ENCODE measurements at regions not wholly inside any gene's neighbourhood (a gene's known extent, or its start where the extent isn't known, plus 50 kb on each side); places are given as distances from the start of the nearest gene placed in this dataset.

DNA sequence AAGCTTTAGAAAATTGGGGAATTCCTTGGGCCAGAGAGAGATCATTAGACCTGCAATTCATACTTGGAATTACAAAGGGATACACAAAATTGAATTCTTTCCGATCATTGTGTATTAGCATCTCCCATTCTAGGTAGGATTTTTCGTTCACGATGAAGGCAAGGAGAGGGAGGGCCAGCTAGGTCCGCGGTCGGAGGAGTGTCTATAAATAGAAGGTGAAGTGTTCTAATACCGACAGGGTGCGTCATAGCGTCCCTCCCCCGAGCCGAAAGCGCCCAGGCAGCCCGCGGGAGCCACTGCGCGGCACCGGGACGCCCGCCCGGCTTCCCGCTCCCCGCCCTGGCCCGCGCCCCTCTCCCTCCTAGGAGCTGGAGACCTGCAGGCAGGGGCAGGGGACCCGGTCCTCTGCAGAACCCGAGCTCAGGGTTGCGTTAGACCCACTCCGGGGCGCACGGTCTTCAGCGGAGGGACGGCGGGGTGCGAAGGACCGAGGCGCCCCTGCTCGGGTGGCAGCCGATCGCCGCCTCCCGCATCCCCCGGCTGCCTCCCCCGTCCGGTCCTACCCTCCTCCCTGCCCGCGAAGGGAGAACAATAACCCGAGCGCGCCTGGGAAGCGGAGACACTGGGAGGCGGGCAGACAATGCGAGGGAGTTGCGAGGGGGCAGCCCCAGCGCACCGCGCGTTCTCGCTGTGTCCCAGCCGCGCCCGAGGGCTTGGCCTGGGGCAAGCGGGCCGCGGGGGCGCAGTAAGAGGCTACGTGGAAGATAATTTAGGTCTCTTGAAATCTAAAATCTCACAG is 114.2 kb upstream of the SERTAD2 start:
- DNase-seq (ENCODE audit: low read depth in 4 of 4, low spot score in 3 of 4) = peak in 3 of 4 donors; percentile 59 to 65 (median 63)

DNA sequence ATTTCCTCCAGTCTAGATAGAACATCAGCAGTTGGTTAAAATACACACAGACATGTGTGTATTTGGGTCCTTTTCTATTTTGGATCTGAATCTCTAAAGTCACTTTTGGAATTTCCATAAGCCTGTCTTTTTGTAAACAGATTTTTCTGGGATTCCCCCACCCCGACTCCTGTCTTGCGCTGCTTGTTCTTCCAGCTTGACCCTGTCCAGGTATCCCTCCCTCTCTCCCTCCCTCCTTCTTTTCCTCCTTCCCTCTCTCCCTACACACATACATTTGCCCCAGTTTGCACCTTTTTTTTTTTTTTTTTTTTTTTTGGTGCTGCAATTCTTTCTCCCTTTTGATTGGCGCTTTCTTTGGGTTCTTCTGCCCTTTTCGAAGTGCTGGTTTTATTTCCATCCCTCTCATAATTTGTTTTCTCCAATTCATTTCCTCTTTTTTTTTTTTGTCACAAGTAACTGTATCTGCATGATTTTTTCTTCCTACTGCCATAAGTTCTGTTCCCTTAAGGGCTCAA is 114.8 kb upstream of the SERTAD2 start:
- no peak for DNase-seq (ENCODE audit: low read depth in 4 of 4, low spot score in 3 of 4)

DNA sequence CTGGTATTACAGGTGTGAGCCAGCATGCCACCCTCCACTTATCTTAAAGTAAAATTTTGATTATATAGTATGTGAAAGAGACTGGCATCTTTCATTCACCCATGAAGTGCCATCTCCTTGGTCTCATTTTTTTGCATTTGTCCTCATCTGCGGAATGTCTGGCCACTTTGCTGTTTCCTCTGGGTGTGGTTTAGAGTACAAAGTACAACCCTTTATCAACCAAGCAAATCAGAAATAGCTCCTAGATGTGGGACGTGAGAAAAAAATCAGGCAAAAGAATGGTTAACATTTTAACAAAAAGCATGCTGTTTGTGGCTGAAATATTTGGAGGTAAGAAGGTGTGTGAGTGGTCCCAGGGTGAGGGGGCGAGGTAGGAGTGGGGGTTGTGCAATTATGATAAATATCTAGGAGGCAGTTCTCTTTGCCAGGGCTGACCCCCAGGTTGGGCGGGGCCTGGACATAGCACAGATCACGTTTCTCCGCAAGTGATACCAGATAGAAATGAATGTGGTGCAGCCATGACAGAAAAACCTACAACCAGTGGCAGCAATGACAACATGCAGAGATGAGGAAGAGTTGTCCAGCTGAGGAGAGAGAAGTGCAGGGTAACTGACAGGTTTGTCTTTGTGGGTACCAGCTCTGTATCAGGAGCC is 115.8 kb upstream of the SERTAD2 start:
- no peak for DNase-seq (ENCODE audit: low read depth in 4 of 4, low spot score in 3 of 4)

DNA sequence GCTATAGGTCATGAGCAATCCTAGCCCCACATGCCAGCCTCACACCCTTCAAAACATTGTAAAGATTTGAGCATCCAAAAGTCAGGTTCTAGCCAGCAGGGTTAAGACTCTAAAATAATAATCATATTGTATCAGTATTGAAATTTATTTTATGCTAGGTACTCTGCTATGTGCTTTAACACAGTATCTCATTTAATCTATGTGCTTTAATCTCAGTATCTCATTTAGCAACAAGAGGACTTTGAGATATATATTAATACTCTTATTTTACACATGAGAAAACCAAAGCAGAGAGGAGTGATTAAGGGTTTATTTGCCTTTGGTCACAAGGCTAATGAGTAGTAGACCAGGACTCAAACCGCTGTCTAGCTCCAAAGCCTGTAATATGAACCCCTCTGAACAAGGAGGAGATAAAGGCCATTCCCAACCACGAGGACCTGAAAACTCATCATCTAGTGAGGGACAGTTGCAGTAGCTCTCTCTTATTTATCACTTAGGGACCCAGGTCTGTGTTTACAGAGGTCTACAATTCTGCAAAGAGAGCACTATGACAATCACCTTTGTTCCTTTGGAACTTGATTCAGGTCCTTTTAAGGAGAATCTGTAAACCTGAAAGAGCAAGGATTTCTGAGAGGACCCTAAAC is 116.5 kb upstream of the SERTAD2 start:
- no peak for DNase-seq (ENCODE audit: low read depth in 4 of 4, low spot score in 3 of 4)

DNA sequence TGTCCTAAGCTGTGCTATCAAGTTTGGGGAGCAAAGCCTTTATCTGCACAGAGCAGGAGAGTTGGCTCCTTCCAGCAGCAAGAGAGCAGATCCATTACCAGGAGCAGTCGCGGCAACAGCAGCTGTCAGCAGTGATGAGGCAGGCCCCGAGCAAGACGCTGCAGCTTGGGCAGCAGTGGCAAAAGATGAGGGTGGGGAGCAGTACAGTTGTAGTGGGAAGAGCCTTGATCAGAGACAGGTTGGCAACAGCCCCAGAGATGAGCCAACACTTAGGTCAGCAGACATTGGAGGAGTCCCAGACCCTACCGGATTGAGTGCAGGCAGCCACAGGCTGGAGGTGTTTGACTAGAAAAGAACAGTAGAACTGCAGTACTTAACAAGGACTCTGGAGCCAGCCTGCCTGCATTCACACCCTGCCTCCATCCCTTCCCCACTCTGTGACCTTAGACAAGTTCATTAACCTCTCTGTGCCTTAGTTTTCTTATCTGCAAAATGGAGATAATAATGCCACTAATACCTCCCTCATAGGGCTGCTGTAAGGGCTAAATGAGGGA is 117.1 kb upstream of the SERTAD2 start:
- no peak for DNase-seq (ENCODE audit: low read depth in 4 of 4, low spot score in 3 of 4)

DNA sequence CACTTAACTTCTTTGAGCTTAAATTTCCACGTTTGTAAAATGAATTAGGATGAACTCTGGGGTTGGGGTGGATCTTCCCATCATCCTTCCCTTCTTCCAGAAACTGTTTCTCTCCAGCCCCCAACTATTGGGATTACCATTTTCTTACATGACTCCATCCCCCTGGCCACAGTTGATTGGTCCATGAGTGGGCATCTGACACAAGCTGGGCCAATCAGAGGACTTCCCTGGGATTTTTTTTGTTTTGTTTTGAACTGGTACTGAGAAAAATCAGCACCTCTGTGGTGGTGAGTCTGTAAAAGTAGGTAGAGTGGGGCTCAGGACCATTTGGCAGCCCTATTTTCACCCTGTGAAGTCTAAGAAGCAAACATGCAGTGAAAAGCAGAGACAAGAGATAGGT is 118.0 kb upstream of the SERTAD2 start:
- DNase-seq (ENCODE audit: low read depth in 4 of 4, low spot score in 3 of 4) = no peak

DNA sequence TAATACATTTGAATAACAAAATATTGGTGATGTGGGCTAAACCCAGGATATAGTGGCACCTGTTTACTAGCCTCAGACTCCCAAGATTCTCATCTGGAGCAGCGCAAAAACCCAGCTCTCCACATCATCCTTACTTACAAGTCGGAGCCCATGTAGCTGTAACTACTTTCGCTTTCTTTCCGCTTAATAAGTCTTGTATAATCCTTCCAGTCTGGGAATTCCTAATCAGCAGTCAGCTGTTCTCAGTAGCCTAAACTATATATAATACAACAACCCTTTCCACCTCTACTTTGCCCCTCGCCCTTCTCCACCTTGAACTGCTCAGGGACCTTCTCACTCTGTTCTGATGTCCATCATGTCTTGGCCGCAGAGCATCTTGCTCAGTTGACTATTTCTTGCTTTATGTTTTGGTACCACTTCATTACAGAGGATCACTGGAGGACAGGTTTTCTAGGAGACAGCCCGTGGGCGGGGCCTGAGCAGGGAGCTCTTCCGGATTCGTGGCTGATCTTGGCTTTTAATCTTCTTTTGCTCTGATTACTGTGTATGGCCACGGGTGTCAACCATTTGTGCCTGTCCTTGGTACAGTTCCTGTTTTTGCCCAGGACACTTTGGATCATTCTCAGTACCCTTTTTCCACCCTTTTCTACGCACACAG is 119.9 kb upstream of the SERTAD2 start:
- no peak for DNase-seq (ENCODE audit: low read depth in 4 of 4, low spot score in 3 of 4)

DNA sequence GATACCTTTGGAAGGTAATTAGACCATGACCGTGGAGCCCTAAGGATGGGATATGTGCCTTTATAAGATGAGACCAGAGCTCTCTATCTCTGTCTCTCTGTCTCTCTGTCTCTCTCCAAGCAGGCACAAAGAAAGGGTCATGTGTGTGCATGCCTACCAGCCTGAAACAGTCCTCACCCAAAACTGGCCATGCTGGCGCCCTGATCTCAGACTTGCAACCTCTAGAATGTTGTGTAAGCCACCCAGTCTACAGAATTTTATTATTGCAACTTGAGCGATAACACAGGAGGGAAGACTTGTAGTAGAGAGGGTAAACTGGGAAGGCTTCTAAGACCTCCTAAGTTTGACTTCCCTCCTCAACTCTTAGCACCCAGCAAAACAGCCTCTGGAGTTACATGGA is 124.1 kb upstream of the SERTAD2 start:
- no peak for DNase-seq (ENCODE audit: low read depth in 4 of 4, low spot score in 3 of 4)

DNA sequence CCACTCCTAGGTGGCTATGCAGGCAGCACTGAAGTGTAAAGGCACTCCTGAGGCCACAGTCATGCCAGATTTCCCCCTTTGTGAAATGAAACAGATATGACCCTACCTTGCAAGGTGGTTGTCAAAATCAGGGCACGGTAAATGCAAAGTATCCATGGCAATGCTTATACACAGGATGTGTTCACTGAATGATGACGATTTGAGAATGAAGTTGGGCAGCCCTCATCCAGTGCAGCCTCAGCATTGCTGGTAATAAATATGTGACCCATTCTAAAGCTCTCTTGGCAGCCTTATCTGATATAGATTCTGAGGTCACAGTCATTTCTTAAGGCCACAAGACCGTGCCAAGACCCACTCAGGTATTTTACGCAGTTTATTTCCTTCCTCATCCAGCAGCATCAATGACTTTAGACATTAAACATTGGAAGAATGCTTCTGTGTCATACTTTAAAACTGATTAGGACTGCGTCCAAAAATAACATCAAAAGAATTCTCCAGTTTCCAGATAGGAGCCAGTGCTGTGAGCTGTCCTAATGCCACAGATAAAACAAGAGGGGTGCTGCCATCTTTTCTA is 125.5 kb upstream of the SERTAD2 start:
- DNase-seq (ENCODE audit: low read depth in 4 of 4, low spot score in 3 of 4) = no peak

DNA sequence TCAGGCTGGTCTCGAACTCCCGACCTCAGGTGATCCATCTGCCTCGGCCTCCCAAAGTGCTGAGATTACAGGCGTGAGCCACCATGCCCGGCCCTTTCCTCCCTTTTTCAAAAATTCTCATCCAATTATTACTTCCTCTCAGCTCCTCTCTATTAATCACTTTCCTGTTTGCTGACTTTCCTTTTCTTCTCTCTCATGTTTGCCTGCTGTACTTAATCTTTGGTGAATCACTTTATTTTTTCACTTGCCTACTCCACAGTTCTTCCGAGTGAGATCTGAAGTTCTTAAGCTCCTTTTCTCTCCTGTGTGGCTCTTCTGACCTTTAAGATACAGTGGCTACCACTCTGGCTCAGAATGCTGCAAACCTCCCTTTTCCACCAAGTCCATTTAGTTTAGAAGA is 126.3 kb upstream of the SERTAD2 start:
- DNase-seq (ENCODE audit: low read depth in 4 of 4, low spot score in 3 of 4) = no peak

DNA sequence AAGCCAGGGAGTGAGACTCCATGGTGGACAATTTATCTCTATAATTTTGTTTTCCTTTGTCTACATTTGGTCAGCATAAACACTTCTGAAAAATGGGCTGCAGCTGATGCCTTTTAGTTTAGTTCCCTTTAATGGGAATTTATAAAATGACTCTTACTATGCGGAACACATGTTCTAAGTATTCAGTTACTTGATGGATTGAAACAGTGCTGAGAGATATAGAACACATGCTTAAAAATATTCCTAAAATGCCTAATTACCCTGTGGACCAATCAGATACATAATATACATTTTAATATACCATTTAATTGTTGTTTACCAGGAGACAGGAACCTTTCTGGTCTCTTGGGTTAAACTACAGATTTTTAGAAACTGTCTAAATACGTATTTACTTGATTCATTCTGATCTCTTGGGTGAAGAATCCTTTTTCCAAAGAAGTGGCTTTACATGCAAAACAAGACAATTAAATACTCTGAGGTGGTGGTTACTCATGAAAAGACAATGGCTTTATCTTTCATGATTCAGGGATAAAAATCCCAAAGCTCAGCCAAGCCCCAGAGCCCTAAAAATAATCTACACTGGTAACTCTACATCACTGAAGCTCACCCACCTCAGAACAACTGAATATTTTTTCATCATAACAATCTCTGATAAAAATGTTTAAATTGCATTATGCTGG is 128.1 kb upstream of the SERTAD2 start:
- no peak for DNase-seq (ENCODE audit: low read depth in 4 of 4, low spot score in 3 of 4)

DNA sequence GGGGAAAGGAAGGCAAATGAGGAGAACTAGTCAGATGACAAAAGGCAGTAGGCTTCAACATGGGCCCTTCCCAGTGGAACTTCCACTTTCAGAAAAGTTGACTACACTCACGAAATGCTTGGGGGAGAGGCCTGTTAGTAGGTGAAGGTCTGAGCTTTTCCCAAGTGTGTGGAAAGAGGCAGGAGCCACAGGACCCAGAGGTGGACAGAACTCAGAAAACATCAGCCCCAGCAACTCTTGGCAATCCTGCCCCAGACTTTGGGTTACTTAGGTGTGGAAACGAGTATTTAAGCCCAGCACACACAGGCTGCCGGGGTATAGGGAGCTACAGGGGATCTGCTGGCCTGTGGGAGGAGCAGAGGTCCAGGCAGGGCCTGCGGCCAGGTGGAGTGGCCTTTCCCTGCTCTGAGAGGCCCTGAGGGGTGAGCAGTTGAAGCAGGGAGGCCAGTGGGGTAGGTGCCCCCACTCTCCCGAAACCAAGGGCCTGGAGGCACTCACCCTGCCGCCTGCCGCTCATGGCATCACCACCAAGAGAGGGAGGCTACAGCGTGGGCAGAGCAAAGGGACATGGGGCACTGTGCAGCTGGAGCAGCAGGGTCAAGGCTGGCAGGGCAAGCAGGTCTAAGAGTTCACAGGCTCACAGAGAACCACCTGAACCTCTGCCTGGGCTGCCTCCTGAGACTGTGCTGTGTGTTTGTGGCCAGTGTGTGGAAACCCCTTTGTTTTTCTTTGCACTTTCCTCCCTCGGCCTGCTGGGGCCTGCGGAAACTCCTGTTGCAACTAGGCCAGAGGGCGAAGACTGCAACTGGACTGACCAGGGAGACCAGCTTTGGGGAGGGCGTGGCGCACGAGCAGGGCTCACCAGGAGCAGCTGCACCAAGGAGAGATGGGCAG is 130.7 kb upstream of the SERTAD2 start:
- DNase-seq (ENCODE audit: low read depth in 4 of 4, low spot score in 3 of 4) = no peak

DNA sequence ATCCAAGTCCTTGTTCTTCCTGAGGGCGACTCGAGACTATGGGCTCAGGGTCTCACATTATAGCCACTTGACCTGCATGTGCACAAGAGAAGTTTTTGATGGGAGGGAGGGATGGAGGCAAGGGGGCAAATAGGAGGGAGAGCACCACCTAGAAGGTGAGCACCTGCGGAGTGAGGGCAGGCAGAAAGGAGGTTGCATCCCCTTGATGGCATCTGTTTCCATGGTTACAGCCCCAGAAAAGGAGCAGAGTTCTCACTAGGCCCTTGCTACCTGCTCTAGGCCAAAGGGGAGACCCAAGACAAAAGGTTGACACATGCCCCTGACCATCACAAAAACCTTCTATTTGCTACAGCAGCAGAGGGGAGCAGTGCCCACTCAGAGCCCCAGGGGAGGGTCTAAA is 131.5 kb upstream of the SERTAD2 start:
- DNase-seq (ENCODE audit: low read depth in 4 of 4, low spot score in 3 of 4) = no peak

DNA sequence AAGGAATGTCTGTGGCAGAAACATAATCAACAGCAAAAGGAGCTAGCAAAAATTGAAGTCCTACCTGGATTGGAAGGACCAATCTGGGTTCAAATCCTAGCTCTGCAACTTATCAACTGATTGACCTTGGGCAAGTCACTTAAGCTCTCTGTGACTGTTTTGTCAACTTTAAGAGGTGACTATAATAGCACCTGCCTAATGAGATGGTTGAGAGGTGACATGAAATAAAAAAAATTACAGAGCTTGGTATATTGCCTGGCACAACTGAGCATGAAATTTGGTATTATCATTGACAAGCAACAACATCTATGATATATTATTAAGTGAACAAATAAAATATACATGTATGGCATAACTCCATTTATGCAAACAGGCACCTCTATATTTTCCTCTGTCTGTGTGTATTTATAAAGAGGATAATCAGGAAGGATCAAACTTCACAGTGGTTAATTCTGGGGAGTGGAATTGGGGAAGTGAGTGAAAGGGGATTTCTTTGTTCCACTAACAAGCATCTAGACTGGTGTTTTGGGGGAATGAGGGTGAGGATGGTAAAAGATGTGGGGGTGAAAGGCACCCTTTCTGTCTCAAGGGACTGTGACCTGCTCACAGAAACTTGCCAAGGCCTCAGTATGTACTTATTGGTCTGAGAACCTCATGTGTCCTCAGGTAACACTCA is 132.8 kb upstream of the SERTAD2 start:
- DNase-seq (ENCODE audit: low read depth in 4 of 4, low spot score in 3 of 4) = no peak

DNA sequence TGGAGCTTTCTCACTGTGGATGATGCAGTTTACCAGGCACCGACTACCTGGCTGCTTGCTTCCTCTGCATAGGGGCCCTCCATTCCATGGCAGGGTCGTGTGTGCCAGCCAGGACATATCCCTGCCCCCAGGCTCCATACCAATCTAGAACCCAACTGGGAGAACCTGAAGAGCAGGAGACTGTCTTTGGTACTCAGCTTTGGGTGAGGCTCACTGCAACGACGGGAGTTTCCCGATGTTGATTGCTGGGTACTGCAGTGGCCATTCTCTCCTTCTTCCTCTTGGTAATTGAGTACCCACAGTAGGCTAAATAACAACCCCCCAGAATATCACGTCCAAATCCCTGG is 133.3 kb upstream of the SERTAD2 start:
- no peak for DNase-seq (ENCODE audit: low read depth in 4 of 4, low spot score in 3 of 4)

DNA sequence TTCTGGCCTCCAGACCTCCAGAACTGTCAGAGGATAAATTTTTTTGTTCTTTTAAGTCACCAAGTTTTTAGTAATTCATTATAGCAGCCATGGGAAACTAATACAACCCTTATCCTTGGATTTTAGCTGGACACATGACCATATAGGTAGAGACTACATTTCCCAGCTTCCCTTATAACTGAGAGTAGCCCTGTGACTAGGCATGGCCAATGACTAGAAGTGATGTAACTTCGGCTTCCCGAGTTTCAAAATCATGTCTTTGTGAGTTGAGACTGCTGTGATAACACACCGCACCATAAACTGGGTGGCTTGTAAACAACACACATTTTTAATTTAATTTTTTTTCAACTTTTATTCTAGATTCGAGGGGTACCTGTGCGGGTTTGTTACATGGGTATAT is 134.0 kb upstream of the SERTAD2 start:
- DNase-seq (ENCODE audit: low read depth in 4 of 4, low spot score in 3 of 4) = no peak

DNA sequence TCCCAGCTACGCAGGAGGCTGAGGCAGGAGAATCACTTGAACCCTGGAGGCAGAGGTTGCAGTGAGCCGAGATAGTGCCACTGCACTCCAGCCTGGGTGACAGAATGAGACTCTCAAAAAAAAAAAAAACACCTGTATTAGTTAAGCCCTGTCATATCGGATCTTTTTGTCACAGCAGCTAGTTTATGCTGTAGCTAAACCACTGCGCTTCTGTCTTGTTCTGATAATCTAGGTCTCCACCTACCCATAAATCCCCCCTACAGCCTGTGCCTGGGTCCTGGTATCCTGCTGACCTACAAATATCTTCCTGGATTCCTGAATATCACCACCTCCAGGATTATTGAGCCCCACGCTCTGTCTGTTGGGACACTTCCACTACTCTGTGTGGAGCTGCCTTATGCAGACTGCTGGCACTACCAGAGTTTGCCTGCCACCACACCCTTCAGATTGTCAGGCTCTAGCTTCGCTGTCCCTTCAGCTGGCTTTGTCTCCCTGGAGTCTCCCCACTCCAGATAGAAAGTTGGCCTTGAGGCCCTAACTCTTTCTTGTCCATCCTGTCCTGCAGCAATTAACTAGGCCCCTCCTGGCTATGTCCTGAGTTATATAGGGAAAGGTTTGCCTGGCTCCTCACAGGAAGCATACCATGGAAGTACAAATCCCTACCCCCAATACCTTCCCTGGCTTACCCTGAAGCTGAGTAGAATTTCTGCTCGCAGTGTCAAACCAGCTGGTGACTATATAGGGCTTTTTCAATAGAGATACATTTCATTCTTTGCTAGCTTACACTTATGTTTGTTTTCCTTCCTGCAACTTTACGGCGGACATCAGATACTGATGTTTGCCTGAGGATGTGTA is 136.0 kb upstream of the SERTAD2 start:
- DNase-seq (ENCODE audit: low read depth in 4 of 4, low spot score in 3 of 4) = no peak

DNA sequence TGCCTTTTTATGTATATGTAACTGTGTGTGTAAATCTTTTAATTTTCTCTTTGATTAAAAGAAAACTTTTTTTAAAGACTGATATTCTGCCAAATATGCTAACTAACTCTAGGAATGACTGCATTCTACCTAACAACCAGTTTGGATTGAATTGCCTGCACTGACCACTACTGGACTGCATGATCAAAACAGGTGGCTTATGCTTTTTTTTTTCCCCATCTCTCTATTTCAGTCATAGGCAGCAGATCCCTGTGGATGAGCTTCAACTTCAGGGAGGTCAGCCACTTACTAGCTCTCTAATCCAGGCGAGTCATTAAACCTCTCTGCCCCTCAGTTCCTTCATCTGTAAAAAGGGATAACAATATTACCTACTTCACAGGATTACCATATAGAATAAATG is 138.6 kb upstream of the SERTAD2 start:
- DNase-seq (ENCODE audit: low read depth in 4 of 4, low spot score in 3 of 4) = no peak

Data from right renal pelvis (tissue), 4 donors.